Stomach (tissue), 4 donors: ENCODE measurements at regions not wholly inside any gene's neighbourhood (a gene's known extent, or its start where the extent isn't known, plus 50 kb on each side); places are given as distances from the start of the nearest gene placed in this dataset.

Experiments used
- POLR2A ChIP-seq, 4 donors: fragments of 450-650 bp; IDR thresholded peaks; one replicate each; pipeline ENCODE4 v1.6.1; 2016; ENCODE audit warnings: antibody characterized with exemption in 4 of 4, control low read depth in 2 of 4, mild to moderate bottlenecking in 1 of 4, moderate library complexity in 1 of 4
- TF ChIP-seq, protein P1 (sequence below), 7 experiments: fragments of 450-650 bp in 4 of 7; fragments of 200-600 bp in 3 of 7; sonication (generic) in 3 of 7; IDR thresholded peaks; one replicate each; pipeline ENCODE4 v1.5.1; 2016 to 2019; ENCODE audit warnings: antibody characterized with exemption in 7 of 7, control low read depth in 2 of 7, mild to moderate bottlenecking in 1 of 7

GRCh38 chr11:98600103-98600502 lies 420.6 kb upstream of the CNTN5 start:
- TF ChIP-seq, protein P1, sequence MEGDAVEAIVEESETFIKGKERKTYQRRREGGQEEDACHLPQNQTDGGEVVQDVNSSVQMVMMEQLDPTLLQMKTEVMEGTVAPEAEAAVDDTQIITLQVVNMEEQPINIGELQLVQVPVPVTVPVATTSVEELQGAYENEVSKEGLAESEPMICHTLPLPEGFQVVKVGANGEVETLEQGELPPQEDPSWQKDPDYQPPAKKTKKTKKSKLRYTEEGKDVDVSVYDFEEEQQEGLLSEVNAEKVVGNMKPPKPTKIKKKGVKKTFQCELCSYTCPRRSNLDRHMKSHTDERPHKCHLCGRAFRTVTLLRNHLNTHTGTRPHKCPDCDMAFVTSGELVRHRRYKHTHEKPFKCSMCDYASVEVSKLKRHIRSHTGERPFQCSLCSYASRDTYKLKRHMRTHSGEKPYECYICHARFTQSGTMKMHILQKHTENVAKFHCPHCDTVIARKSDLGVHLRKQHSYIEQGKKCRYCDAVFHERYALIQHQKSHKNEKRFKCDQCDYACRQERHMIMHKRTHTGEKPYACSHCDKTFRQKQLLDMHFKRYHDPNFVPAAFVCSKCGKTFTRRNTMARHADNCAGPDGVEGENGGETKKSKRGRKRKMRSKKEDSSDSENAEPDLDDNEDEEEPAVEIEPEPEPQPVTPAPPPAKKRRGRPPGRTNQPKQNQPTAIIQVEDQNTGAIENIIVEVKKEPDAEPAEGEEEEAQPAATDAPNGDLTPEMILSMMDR (IDR thresholded peaks at IDR 0.05) = no peak
- TF ChIP-seq POLR2A (IDR thresholded peaks at IDR 0.05) = no peak
